ENCODE measurements at regions not wholly inside any gene's neighbourhood (a gene's known extent, or its start where the extent isn't known, plus 50 kb on each side); places are given as distances from the start of the nearest gene placed in this dataset.

DNA sequence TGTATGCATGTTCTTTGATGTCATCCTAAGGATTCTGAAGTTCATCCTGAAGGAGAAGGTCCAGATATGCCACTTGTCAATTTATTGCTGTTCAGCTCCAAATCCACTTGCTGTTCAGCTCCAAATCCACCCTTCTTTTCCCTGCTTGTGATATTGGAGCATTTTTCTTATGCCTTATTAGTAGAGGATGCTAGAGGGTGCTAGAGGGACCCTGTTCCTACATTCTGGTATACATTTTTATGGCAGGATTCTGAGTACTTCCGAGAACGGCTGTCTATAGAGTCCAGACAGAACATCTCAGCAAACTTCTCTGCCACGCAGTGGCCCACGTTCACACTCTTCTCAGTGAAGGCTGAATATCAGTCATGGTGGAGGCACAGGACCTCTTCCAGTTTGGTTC lies 406.7 kb downstream of the NOVA1 start:
- H3K27me3 ChIP-seq (ENCODE audit: insufficient read depth, poor library complexity, severe bottlenecking): peaks cover 12% of the 10 kb centered on the region
- no peak for DNase-seq (ENCODE audit: low read depth in 1 of 2, low spot score in 1 of 2)
- no peak overlapping the region for H3K27ac ChIP-seq (replicated peaks)
- TF ChIP-seq, protein P1, sequence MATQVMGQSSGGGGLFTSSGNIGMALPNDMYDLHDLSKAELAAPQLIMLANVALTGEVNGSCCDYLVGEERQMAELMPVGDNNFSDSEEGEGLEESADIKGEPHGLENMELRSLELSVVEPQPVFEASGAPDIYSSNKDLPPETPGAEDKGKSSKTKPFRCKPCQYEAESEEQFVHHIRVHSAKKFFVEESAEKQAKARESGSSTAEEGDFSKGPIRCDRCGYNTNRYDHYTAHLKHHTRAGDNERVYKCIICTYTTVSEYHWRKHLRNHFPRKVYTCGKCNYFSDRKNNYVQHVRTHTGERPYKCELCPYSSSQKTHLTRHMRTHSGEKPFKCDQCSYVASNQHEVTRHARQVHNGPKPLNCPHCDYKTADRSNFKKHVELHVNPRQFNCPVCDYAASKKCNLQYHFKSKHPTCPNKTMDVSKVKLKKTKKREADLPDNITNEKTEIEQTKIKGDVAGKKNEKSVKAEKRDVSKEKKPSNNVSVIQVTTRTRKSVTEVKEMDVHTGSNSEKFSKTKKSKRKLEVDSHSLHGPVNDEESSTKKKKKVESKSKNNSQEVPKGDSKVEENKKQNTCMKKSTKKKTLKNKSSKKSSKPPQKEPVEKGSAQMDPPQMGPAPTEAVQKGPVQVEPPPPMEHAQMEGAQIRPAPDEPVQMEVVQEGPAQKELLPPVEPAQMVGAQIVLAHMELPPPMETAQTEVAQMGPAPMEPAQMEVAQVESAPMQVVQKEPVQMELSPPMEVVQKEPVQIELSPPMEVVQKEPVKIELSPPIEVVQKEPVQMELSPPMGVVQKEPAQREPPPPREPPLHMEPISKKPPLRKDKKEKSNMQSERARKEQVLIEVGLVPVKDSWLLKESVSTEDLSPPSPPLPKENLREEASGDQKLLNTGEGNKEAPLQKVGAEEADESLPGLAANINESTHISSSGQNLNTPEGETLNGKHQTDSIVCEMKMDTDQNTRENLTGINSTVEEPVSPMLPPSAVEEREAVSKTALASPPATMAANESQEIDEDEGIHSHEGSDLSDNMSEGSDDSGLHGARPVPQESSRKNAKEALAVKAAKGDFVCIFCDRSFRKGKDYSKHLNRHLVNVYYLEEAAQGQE (IDR thresholded peaks at IDR 0.05; ENCODE audit: insufficient replicate concordance, low read depth): no peak
- TF ChIP-seq SPI1 (IDR thresholded peaks at IDR 0.05; ENCODE audit: borderline replicate concordance, low read depth): no peak
- no peak for TF ChIP-seq POLR2AphosphoS5 (IDR thresholded peaks at IDR 0.05; ENCODE audit: low read depth)
- TF ChIP-seq, protein P2, sequence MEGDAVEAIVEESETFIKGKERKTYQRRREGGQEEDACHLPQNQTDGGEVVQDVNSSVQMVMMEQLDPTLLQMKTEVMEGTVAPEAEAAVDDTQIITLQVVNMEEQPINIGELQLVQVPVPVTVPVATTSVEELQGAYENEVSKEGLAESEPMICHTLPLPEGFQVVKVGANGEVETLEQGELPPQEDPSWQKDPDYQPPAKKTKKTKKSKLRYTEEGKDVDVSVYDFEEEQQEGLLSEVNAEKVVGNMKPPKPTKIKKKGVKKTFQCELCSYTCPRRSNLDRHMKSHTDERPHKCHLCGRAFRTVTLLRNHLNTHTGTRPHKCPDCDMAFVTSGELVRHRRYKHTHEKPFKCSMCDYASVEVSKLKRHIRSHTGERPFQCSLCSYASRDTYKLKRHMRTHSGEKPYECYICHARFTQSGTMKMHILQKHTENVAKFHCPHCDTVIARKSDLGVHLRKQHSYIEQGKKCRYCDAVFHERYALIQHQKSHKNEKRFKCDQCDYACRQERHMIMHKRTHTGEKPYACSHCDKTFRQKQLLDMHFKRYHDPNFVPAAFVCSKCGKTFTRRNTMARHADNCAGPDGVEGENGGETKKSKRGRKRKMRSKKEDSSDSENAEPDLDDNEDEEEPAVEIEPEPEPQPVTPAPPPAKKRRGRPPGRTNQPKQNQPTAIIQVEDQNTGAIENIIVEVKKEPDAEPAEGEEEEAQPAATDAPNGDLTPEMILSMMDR (IDR thresholded peaks at IDR 0.05; ENCODE audit: insufficient read depth, low read length): no peak
- no peak for TF ChIP-seq GABPA (IDR thresholded peaks at IDR 0.05; ENCODE audit: low read depth)
- no peak overlapping the region for H3K4me3 ChIP-seq (replicated peaks; ENCODE audit: insufficient read depth, low read length)

- Histone ChIP-seq H3K4me3 (replicated peaks; ENCODE audit: insufficient read depth, low read length) (no peak overlapping the region), H3K27ac (replicated peaks) (no peak overlapping the region), H3K27me3 (ENCODE audit: insufficient read depth, poor library complexity, severe bottlenecking) (peaks cover 15% of the 10 kb centered on the region)
- no peak for DNase-seq (ENCODE audit: low read depth in 1 of 2, low spot score in 1 of 2)
- no peak for TF ChIP-seq GABPA (IDR thresholded peaks at IDR 0.05; ENCODE audit: low read depth)
- no peak for TF ChIP-seq POLR2AphosphoS5 (IDR thresholded peaks at IDR 0.05; ENCODE audit: low read depth)
- TF ChIP-seq, protein P1 (IDR thresholded peaks at IDR 0.05; ENCODE audit: insufficient replicate concordance, low read depth): no peak
- no peak for TF ChIP-seq SPI1 (IDR thresholded peaks at IDR 0.05; ENCODE audit: borderline replicate concordance, low read depth)
- TF ChIP-seq, protein P2 (IDR thresholded peaks at IDR 0.05; ENCODE audit: insufficient read depth, low read length): no peak
These were observed 407.2 kb downstream of the NOVA1 start for GRCh38 chr14:26190646-26191045.

GRCh38 chr14:26187996-26188620 lies 409.7 kb downstream of the NOVA1 start:
- Histone ChIP-seq H3K27ac (replicated peaks) (no peak overlapping the region), H3K4me3 (replicated peaks; ENCODE audit: insufficient read depth, low read length) (no peak overlapping the region), H3K27me3 (ENCODE audit: insufficient read depth, poor library complexity, severe bottlenecking) (peaks cover 15% of the 10 kb centered on the region)
- DNase-seq (ENCODE audit: low read depth in 1 of 2, low spot score in 1 of 2): no peak
- TF ChIP-seq POLR2AphosphoS5 (IDR thresholded peaks at IDR 0.05; ENCODE audit: low read depth) (no peak), GABPA (IDR thresholded peaks at IDR 0.05; ENCODE audit: low read depth) (no peak), SPI1 (IDR thresholded peaks at IDR 0.05; ENCODE audit: borderline replicate concordance, low read depth) (no peak)
- TF ChIP-seq, protein P2 (IDR thresholded peaks at IDR 0.05; ENCODE audit: insufficient read depth, low read length): no peak
- TF ChIP-seq, protein P1 (IDR thresholded peaks at IDR 0.05; ENCODE audit: insufficient replicate concordance, low read depth): no peak
